Natural killer cell (primary cell): ENCODE measurements at regions not wholly inside any gene's neighbourhood (a gene's known extent, or its start where the extent isn't known, plus 50 kb on each side); places are given as distances from the start of the nearest gene placed in this dataset.
"Not testable (repeated sequence)": the region's sequence is repeated elsewhere in the genome, so short reads cannot be mapped to it uniquely, and the experiment has no call there.

Experiments
- ATAC-seq, 3 donors: fragments of 150-1000 bp in 2 of 3; fragments of 200-7000 bp in 1 of 3; cut with Tn5 transposase; 1 replicate in 1 of 3; 2 replicates in 2 of 3; pipeline ENCODE4 v1.10.0; 2021; ENCODE audit warnings: mild to moderate bottlenecking in 2 of 3, moderate library complexity in 2 of 3
- DNase-seq, 2 donors: peaks; one replicate each; pipeline versions ENCODE4 v3.0.0 to v3.0.0-alpha.2; 2013 to 2021; ENCODE audit warnings: mixed read lengths in 1 of 2
- H3K27ac ChIP-seq: one replicate; pipeline ENCODE4 v1.5.1; 2013; ENCODE audit warnings: mild to moderate bottlenecking, low read length
- H3K27me3 ChIP-seq: one replicate; pipeline ENCODE4 v1.6.1; 2013; ENCODE audit warnings: low read length; ENCODE audit not compliant: control insufficient read depth, insufficient read depth
- H3K36me3 ChIP-seq: one replicate; pipeline ENCODE4 v1.6.1; 2013; ENCODE audit warnings: low read length; ENCODE audit not compliant: control insufficient read depth, insufficient read depth
- H3K4me1 ChIP-seq: one replicate; pipeline ENCODE4 v1.6.1; 2013; ENCODE audit warnings: low read length; ENCODE audit not compliant: control insufficient read depth, insufficient read depth
- H3K4me3 ChIP-seq: one replicate; pipeline ENCODE4 v1.5.1; 2013; ENCODE audit warnings: low read length
- H3K9me3 ChIP-seq: one replicate; pipeline ENCODE4 v1.6.1; 2013; ENCODE audit warnings: low read length; ENCODE audit not compliant: control insufficient read depth, insufficient read depth
- H3K27ac Mint-ChIP-seq, 2 donors: one replicate each; pipeline ENCODE4 v1.8.0; 2022; ENCODE audit warnings: mild to moderate bottlenecking in 2 of 2, mixed read lengths in 2 of 2, moderate library complexity in 1 of 2
- H3K27me3 Mint-ChIP-seq, 2 donors: one replicate each; pipeline ENCODE4 v1.8.0; 2022; ENCODE audit warnings: low read depth in 2 of 2, mixed read lengths in 2 of 2
- H3K36me3 Mint-ChIP-seq: one replicate; pipeline ENCODE4 v1.8.0; 2022; ENCODE audit warnings: mixed read lengths
- H3K4me1 Mint-ChIP-seq, 2 donors: one replicate each; pipeline ENCODE4 v1.8.0; 2022; ENCODE audit warnings: mixed read lengths in 2 of 2
- H3K4me3 Mint-ChIP-seq: one replicate; pipeline ENCODE4 v1.8.0; 2022; ENCODE audit warnings: mild to moderate bottlenecking, moderate library complexity, mixed read lengths
- H3K9me3 Mint-ChIP-seq, 2 donors: one replicate each; pipeline ENCODE4 v1.8.0; 2022; ENCODE audit warnings: mixed read lengths in 2 of 2
- CTCF ChIP-seq: fragments of 200-600 bp; IDR thresholded peaks from one replicate; pipeline ENCODE4 v1.8.0; 2022; ENCODE audit warnings: antibody characterized with exemption
- WGBS: methylation state at CpG from one replicate; pipeline ENCODE4 v1.1.7; 2013; ENCODE audit warnings: missing lambda C conversion rate; ENCODE audit not compliant: insufficient coverage; 5-methylcytosine and 5-hydroxymethylcytosine counted together
- intact Hi-C: fragments of 100-400 bp; cut with micrococcal nuclease; formaldehyde crosslinking; loops from one replicate; pipeline ENCODE4 v1.14.2; 2022

DNA sequence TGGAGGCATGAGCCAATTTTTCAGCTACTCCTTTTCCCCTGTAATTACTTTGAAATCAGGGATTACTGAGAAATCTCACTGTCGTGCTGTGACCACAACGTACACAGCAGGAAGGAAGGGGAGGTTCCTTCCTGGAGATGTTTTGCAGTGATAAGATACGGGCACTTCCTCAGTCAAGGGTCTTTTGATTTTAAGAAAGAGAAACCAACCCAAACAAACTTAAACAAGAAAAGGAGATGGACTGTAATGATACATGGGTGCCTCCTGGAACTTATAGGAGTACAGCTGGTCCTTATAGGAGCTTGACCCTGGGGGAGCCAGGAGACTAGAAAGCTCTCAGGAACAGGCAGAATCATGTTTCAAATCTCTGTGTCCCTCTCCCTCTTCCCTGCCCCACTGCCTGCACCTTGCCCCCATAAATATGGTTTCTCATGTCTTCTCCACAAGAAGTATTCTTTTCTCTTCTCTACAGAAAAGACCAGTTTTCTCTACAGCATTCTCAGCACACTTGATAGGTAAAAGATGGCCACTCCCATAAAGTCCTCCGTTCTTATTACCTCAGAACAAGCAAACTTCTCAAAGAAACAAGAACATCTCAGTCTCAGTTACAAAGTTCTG is 281.1 kb upstream of the AMIGO2 start:
- TF ChIP-seq CTCF: no peak
- Mint-ChIP-seq H3K9me3 (no peaks in the 10 kb centered on the region), H3K36me3 (no peaks in the 10 kb centered on the region), H3K27me3 (no peaks in the 10 kb centered on the region), H3K27ac (peak overlapping the region; percentile 91 to 93), H3K4me3 (peak overlapping the region; percentile 75), H3K4me1 (peaks cover 39 to 51% of the 10 kb centered on the region in 2 donors)
- ATAC-seq (peak; percentile 65 to 81 (median 71)), DNase-seq (peak in 1 of 2 donors; percentile 83)
- Histone ChIP-seq H3K27ac (peak overlapping the region; percentile 97), H3K4me1 (peaks cover 42% of the 10 kb centered on the region), H3K4me3 (peak overlapping the region; percentile 29), H3K36me3 (no peaks in the 10 kb centered on the region), H3K9me3 (no peaks in the 10 kb centered on the region), H3K27me3 (no peaks in the 10 kb centered on the region)
- intact Hi-C loops: loop anchor here (5.0 kb wide), 1 partner anchor 36 kb away; no protein-coding TSS in a partner anchor
- 17% methylated on average over 1 of the region's 4 CpGs for WGBS

DNA sequence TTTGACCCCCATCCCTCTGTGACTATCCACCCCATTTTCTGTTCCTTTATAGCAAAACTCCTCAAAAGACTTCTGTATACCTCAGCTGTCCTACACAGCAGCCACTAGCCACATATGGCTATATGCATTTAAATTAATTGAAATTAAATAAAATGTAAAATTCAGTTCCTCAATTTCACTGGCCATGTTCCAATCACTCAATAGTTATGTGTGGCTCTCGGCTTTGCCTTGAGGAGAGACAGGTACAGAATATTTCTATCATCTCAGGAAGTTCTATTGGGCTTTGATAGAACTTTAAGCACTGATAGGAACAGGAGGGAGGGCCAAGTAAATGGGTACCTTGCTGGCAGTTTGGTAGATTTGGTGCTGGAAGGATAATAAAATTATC is 280.3 kb upstream of the AMIGO2 start:
- no peaks in the 10 kb centered on the region for H3K9me3 ChIP-seq
- Mint-ChIP-seq H3K4me1 (peaks cover 39 to 54% of the 10 kb centered on the region in 2 donors), H3K4me3 (peak overlapping the region; percentile 75), H3K27me3 (no peaks in the 10 kb centered on the region), H3K36me3 (no peaks in the 10 kb centered on the region), H3K9me3 (no peaks in the 10 kb centered on the region), H3K27ac (peak overlapping the region; percentile 91 to 93)
- H3K4me3 ChIP-seq: no peak overlapping the region
- 60% methylated on average over 1 of the region's 1 CpG for WGBS
- DNase-seq (no peak), ATAC-seq (no peak)
- H3K36me3 ChIP-seq: no peaks in the 10 kb centered on the region
- intact Hi-C loops: loop anchor here (5.0 kb wide), 1 partner anchor 37 kb away; no protein-coding TSS in a partner anchor
- no peak for TF ChIP-seq CTCF
- H3K27ac ChIP-seq: peak overlapping the region; percentile 97
- no peaks in the 10 kb centered on the region for H3K27me3 ChIP-seq
- H3K4me1 ChIP-seq: peaks cover 36% of the 10 kb centered on the region

DNA sequence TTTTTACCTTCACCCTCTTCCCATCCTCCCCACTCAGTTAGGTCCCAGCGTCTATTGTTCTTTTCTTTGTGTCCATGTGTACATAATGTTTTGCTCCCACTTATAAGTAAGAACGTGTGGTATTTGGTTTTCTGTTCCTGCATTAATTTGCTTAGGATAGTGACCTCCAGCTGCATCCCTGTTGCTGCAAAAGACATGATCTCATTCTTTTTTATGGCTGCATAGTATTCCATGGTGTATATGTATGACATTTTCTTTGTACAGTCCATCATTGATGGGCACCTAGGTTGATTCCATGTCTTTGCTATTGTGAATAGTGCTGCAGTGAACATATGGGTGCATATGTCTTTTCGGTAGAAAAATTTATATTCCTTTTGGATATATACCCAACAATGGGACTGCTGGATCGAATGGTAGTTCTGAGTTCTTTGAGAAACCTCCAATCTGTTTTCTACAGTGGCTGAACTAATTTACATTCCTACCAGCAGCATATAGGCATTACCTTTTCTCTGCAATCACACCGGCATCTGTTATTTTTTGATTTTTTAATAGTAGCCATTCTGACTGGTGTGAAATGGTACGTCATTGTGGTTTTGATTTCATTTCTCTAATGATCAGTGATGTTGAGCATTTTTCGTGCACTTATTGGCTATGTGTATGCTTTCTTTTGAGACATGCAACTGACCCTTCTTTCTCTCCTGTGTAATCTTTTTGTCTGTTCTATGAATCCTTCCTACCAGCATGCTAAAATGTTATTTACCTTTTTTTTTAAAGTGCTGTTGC is 279.7 kb upstream of the AMIGO2 start:
- no peak overlapping the region for H3K4me3 ChIP-seq
- intact Hi-C loops: loop anchor here (5.0 kb wide), 1 partner anchor 38 kb away; no protein-coding TSS in a partner anchor
- H3K9me3 ChIP-seq: no peaks in the 10 kb centered on the region
- no peaks in the 10 kb centered on the region for H3K9me3 Mint-ChIP-seq
- H3K4me1 ChIP-seq: peaks cover 36% of the 10 kb centered on the region
- DNase-seq: peak in 1 of 2 donors; percentile 41
- H3K4me3 Mint-ChIP-seq: peak overlapping the region; percentile 65
- H3K27ac Mint-ChIP-seq: peak overlapping the region; percentile 91 to 93
- peaks cover 39 to 54% of the 10 kb centered on the region in 2 donors for H3K4me1 Mint-ChIP-seq
- H3K36me3 Mint-ChIP-seq: no peaks in the 10 kb centered on the region
- 81% methylated on average over 7 of the region's 7 CpGs for WGBS
- H3K36me3 ChIP-seq: no peaks in the 10 kb centered on the region
- peak overlapping the region; percentile 97 for H3K27ac ChIP-seq
- no peaks in the 10 kb centered on the region for H3K27me3 Mint-ChIP-seq
- no peaks in the 10 kb centered on the region for H3K27me3 ChIP-seq
- TF ChIP-seq CTCF: no peak
- no peak for ATAC-seq

DNA sequence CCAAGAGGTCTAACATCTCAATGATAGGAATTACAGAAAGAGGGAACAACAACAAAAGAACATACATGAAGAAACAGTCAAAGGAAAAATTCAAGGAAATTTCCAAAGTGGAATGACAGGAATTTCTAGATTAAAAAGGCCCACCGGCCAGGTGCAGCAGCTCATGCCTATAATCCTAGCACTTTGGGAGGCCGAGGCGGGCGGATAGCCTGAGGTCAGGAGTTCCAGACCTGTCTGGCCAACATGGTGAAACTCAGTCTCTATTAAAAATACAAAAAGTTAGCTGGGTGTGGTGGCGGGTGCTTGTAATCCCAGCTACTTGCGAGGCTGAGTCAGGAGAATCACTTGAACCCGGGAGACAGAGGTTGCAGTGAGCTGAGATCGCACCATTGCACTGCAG is 277.2 kb upstream of the AMIGO2 start:
- peaks cover 21% of the 10 kb centered on the region for H3K4me1 ChIP-seq
- intact Hi-C loops: not testable (repeated sequence)

More for the DNA sequence above, 277.2 kb upstream of the AMIGO2 start:
- not testable (repeated sequence) for DNase-seq, ATAC-seq, H3K27me3 Mint-ChIP-seq, H3K4me3 Mint-ChIP-seq, H3K36me3 ChIP-seq, H3K27me3 ChIP-seq, H3K9me3 Mint-ChIP-seq, H3K36me3 Mint-ChIP-seq, H3K9me3 ChIP-seq, H3K4me3 ChIP-seq
- H3K27ac Mint-ChIP-seq: peak overlapping the region in 1 of 2 donors; percentile 71
- peak overlapping the region; percentile 79 for H3K27ac ChIP-seq
- WGBS: 91% methylated on average over 8 of the region's 8 CpGs
- peaks cover 28 to 44% of the 10 kb centered on the region in 2 donors for H3K4me1 Mint-ChIP-seq
